Cerebellar cortex (tissue), 1 donor: ENCODE measurements at regions not wholly inside any gene's neighbourhood (a gene's known extent, or its start where the extent isn't known, plus 50 kb on each side); places are given as distances from the start of the nearest gene placed in this dataset.

Source experiments
- DNase-seq: peaks from one replicate; pipeline ENCODE4 v3.0.0-alpha.2; 2015; ENCODE audit warnings: low spot score

DNA sequence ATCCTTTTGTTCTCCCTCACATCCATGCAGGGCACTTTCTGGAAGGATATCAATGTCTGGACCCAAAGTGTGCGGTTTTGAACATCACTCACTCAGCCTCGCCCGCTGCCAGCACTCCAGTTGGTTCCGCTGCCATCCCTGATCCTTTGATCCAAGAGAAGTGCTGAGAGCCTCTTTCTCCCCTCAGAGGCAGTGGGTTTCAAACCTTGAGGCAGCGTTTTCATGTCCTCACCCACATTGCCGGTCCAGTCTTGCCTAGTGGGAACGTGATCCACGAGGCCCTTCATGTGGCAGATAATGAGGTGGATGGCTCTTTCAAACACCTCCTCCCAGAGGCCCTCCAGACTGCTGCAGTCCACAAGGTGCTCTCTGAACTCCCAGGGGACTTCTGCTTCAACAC lies 122.2 kb downstream of the ACTL8 start:
- no peak for DNase-seq

DNA sequence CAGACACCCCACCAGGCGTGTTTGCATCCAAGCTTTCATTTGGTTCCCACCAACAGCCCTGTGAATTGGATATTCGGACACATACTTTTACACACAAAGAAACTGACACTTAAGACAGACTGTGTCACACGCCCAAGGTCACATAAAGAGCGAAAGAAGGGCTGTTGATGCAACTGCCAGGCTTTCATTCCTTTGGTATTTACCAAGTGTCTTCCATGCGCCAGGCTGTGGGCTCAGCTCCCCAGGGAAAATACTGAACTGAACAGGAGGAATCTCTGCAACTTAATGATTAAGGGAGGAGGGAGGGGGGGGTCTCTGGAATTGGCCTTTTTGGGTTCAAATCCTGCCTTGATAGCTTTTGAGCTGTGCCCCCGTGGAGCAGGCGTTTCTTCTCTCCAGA lies 122.8 kb downstream of the ACTL8 start:
- no peak for DNase-seq

DNA sequence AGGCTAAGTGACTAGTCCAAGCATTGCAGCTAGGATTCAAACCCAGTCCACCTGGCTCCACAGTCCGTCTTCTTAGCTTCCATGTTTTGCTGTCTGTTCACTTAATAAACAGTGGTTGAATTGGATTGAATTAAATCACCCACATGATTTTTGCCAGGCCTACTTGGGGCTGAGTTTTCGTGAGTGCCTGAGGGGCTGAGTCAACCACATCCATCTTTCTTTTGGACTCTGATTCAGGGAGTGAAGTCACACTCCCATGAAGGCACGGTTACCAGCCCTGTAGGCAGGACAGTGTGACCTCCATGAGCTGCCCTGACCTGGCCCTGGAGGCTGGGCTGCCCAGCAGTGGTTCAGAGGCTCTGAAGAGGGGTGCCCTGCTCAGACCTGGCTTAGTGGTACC lies 123.7 kb downstream of the ACTL8 start:
- DNase-seq: no peak

DNA sequence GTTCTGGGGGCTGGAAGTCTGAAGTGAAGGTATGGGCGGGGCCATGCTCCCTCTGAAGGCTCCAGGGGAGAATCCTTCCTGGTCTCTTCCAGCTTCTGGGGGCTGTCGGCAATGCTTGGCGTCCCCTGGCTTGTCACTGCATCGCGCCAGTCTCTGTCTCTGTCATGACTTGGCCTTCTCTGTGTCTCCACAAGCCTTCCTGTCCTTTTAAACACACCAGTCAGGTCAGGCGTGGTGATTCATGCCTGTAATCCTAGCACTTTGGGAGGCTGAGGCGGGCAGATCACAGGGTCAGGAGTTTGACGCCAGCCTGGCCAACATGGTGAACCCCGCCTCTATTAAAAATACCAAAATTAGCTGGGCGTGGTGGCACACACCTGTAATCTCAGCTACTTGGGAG lies 125.3 kb downstream of the ACTL8 start:
- no peak for DNase-seq

DNA sequence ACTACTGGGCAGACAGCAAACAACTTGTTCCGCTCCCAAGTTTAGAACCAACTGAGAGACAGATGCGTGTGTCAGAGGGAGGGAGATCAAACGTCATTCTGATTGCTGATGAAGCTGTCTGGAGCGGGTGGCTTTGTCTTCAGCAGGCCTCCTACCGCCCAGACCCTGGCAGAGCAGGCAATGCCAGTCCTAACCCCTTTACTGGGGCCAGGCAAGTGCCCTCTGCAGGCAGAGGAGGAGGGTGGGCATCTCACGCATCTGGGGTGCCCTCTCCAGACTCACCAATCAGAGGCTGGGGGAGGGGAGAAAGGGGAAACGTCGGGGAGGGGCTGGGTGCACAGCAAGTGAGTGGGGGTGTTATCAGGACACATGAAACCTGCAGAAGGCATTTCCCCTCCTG lies 126.6 kb downstream of the ACTL8 start:
- DNase-seq: peak; percentile 17

DNA sequence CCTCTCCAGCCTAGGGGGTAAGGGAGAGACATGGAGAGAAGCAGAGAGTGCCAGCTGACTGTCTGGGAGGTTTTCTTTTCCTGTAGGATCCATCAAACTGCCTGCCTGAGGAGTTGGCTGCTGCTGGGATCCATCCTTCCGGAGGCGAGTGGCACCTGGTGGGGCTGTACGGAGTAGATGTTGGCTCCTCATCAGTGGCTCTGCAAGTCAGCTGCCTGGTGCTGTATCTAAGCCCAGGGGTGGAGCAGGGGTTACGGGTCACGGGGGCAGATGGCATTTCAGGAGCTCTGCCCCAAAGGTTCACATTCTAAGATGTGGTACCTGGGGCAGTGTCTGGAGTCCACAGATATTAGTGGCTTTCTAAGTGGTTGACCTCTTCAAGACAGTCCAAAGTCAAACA lies 128.0 kb downstream of the ACTL8 start:
- no peak for DNase-seq

DNA sequence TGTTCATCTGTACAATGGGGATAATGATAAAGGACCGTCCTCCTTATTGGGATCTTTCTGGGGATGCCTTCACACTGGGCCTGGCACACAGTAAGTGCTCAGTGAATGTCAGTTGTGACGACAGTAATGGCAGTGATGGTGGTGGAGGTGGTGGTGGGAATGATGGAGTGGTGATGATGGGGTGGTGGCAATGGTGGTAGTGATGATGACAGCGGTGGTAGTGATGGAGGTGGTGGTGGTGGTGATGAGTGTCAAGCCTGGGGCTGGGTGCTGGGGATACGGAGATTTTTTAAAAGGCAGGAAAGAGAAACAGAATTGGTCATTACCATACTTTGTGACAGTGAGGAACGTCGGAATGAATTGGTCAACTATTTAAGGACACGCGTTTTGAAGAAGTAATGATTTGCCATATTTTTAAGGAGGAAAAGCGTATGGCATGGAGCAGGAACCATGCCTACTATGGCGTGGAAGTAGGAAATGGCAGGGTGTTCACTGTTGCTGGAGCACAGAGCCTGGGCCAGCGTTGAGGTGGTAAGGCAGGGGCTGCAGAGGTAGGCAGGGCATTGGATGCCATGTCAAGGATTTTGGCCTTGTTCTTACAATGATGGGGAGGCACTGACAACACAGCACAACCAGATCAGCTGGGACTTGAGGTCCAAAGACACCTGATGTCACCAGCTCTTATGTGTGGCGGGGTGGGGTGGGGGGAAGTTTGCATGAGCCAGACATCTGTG lies 128.7 kb downstream of the ACTL8 start:
- no peak for DNase-seq

DNA sequence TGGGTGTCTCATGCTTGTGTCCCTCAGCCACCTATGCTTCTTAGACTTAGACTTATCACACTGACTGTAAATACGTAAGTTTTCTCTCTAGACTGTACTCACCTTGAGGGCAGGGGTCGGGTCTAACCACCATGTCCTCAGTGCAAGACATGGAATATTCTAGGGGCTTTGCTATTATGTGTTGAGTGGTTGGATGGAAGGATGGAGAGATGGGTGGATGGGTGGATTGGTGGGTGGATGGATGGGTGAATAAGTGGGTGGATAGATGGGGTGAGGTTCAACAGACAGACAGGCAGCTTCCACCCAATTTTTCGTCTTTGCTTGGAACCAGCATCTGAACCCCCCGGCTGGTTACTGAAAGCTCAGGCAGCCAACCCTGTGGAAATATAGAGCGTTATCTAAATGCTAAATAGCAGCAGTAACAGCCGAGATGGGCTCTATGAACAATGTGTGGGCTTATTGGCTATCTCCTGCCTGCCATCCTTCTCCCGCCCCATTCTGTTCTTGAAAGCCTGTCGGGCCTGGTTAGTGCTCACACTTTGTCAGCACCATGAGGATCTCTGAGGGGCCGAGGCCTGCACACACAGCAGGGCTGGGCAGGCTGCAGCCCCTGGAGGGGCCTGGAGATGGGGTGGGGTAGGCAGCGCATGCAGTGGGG lies 130.7 kb downstream of the ACTL8 start:
- no peak for DNase-seq

DNA sequence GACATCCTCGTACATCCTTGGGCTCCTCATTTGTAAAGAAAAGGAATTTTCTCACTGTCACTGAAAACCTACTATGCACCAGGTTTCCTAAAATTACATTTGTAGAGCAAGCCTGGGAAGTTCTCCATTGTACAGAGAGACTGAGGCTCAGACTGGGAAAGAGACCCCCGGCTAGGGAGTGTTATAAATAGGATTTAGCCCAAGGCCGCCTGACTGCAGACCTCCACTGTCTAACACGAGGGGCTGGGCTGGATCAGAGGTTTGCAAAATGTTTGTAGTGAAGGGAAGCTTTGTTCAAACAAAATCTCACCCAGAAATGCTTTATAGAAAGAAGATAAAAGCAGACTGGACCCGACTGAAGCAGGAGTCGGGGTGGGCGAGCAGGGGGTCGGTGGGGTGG lies 131.3 kb downstream of the ACTL8 start:
- no peak for DNase-seq

DNA sequence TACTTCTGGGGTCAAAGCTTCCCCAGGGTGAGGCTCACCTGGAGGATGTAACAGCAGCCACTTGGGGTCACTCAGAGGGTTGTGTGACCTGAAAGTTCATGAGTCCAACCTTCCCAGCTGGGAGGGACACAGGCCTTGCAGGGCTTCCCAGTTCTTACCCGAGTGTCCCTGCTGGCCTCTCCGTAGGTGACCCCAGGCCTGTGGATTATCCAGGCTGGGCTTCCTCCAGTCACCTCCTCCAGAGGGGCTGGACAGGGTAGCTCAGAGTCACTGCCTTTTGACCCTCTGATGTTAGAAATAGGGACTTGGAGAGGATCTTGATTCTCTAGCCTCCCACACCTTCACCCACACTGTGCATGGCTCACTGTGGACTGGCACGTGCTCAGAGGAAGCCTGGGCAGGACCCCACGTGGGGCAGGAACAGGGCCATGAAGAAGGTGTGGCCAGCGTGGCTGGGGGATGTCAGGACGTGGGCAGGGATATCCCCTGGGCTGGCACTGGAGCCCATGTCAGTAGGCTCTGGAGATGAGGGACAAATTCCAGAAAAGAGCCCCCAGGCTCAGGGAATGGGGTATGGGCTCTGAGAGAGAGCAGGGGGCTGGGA lies 131.8 kb downstream of the ACTL8 start:
- no peak for DNase-seq

DNA sequence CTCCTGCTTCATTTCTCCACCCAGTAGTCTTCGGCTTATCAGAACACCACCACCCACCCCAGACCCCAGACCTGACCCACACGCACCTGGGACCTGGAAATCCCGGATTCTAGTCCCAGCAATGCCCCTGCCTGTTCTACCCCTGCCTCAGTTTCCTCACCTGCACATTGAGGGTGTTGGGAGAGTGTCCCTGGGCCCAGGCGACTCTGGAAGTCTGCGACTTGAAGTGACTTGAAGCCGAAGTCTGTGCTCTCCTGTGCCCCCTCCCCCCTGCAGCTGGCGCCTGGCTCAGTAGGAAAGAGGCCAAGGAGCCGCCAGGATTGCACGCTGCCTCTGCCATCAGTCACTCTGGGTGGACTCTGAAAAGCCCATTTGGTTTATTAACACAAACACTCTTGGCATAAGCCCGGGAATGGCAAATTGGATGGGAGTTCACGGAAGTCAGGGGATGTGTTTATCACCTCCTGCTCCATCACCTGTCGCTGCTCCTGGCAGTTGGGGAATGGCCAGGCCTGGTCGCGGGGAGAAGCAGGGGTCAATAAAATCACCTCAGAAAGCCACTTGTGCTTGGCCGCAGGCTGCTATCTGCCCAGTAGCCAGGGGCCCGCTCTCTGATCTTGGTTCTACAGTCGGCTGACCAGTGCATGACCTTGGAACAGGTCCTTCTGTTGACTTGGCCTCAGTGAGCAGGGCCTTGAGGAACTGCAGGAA lies 132.7 kb downstream of the ACTL8 start:
- peak; percentile 82 for DNase-seq

DNA sequence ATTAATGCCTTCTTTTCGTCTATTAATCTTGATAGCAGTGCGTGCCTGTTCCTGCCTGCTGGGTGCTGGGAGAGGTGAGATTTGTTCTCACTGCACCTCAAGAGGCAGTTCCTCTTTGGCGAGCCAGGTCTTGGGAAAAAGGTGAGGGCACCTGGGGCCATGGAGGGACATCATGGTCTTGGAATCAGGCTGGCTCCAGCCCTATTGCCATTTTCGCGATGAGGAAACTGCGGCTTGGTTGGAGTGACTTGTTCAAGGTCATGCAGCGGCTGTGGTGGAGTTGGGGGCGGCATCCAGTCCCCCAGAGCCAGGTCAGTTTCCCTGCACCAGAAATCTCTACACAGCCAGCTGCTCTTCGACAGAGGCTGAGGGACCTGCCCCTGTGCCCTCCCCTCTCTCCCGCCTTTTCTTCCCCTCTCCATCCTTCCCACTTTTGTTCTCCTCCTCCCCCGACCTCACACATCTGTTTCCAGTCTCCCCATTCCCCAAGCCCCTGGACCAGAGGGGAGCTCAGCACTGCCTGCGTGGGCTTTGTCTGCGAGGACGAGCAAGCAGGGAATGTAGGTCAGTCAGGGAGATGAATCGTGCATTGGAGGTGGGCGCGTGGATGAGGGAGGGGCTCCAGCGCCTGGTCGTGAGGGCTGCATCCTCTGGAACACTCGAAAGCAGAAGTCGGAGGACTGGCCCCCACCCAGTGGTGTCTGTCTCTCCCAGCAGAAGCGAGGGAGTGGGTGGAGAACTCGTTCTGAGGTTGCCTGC lies 135.1 kb downstream of the ACTL8 start:
- DNase-seq: no peak

DNA sequence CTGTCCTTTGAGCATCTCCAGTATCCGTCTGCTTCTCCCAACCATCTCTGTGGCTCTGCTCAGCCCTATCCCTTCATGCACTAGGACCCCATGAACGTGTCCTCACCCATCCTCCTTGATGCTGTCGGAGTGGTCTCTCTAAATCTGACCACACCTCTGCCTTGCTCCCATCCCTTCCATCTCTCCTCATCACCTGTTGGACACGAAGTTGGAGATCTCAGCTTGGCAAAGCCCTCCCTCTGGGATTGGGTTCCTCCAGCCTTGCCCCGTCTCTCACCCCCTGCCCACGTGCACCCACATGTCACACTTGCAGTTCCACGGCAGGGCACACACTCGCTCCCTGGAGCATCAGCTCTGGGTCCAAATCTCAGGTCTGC lies 135.7 kb downstream of the ACTL8 start:
- no peak for DNase-seq

DNA sequence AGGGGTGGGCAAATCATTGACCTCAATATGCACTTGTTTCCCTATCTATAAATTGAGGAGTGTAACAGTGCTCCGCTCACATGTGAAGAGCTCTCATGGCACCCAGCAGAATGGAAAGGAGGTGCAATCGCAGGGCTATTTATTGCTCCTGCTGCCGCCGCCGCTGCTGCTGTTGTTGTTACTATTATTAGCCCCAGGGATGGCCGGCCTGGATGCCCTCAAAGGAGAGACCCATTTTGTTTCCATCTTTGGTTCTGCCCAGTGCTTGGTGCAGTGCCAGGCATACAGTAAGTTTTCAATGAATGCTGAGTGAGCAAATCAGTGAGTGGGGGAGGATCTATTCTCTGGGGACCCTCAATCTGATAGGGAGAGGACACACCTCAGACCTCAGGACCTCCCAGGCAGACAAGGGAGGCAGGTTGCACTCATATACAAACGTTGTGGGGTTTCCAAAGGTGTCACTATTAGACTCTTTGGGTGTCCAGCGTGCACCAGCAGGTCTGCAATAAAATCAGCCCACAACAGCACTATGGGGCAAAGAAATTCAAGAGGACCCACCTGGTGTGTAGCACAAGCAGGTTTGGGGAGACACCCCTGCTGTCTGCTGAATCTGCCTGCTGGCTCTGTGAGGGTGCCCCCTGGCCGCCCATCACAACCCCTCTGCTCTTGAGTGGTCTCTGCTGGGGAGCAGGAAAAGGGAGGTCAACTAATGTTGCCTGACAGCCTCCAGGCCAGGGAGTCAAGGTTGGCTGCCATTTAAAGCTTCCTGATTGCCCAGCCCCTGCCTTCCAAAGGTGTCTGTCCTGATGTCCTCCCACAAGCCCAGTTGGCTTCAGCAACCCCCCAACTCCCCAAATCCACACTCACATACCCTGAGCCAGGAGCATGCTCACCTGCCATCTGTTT lies 136.3 kb downstream of the ACTL8 start:
- no peak for DNase-seq

DNA sequence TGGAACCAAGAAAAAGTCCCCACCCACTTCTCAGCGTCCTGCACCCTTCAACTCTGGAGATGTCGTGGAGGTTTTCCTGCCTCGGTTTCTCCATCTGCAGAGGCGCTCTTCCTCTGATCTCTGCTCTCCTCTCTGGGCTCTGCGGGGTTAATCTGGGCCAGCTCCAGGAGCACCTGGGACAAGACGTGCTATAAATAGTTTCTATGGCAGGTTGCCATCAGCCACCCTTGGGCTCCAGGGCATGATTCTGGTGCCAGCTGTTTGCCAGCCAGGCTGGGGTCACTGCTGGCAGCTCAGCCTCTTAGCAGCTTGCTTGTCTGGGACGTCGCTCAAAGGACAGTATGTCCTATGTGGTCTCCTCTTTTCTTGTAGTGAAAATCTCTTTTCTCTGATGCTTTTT lies 137.1 kb downstream of the ACTL8 start:
- peak; percentile 13 for DNase-seq

DNA sequence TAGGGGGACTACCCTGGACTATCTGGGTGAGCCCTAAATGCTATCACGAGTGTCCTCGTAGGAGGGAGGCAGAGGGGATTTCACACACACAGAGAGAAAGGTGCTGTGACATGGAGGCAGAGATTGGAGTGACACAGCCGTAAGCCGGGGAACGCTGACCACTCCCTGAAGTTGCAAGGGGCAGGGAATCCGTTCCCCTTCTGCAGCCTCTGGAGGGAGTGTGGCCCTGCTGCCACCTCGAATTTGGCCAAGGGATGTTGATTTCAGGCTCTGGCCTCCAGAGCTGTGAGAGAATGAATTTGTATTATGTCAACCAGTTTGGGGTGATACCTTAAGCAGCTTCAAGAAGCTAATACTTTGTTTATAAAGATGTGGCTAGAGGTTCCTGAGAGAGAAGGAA lies 137.7 kb downstream of the ACTL8 start:
- no peak for DNase-seq

DNA sequence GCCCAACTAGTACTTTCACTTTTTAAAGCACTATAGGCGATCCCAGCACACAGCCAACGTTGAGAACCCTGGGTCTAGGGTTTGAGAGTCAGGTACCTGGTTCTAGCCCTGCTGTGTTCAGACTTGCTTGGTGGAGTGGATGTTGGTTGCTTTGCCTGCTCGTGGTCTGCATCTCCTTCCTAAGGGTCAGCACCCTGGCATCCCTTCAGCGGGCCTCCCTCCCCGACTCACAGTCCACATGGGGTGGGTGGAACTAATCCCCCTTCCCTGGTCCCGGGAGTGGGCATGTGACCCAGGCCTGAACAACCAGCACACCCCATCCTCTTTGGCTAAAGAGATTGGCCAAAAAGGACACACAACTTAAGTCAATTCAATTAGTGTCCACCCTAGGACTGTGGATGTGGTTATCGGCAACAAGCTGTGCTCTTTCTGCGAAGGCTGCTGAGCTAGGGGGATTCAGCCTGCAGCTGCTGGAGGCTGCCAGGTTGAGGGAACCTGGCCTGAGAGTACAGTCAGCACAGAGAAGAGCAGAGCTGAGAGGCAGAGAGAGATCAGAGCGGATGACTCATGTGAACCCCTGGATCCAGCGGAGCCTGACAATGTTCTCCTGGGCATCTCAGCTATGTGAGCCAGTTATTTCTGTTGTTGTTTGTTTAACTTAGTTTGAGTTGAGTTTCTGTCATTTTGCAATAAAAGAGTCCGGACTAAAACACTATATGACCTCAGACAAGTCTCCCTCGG lies 138.9 kb downstream of the ACTL8 start:
- DNase-seq: no peak

DNA sequence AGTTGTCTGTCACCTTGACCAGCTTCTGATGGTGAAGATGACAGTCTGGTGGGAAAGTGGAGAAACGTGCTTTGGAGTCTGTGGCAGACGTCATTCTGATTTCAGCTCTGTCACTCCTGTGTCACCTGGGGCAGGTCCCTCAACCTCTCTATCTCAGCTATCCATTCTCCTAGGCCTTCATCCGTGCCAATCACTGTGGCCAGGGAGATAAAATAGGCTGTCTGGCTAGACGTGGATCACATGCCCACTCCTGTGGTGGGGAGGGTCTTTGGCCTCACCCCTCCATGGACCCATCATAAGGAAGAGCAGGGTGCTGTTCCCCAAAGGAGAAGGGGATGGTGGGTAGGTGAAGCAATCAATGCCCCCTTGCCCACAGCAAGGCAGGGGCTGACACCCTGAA lies 140.3 kb downstream of the ACTL8 start:
- DNase-seq: no peak

DNA sequence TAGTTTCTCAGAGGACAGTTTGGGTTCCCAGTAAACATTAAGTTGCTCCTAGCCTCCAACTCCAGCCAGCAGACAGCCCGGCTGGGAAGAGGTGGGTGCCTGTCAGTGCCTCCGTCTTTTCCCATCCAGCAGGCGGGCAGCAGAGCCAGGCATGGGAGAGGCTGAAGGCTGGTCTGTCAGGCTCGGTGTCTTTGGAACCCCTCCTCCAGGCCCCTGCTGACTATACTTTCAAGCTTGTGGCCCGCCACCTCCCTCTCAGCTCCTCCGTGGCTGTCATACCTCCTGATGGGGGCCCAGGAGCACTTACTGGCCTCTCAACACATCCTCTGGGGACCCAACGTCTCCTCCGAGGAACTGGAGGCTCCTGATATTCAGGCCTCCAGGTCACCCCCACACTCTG lies 140.9 kb downstream of the ACTL8 start:
- DNase-seq: no peak

DNA sequence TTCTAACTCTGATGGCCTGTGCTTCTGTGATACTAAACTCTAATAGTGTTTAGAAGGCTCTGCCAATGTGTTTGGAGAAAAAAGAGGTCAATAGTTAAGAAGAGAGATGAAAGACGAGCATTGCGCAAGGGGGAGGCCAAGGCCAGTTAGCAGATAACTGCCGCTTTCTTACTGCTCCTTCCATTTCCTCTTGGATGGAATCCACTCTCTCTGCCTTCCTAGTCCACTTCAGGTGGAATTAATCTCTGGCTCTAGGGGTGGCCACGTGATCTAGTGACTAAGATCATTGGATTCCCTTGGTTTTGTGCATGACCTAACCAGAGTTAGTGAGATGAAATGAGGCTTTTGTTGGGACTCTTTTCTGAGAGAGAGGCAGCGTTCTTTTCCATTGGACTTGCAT lies 148.3 kb downstream of the ACTL8 start:
- no peak for DNase-seq

DNA sequence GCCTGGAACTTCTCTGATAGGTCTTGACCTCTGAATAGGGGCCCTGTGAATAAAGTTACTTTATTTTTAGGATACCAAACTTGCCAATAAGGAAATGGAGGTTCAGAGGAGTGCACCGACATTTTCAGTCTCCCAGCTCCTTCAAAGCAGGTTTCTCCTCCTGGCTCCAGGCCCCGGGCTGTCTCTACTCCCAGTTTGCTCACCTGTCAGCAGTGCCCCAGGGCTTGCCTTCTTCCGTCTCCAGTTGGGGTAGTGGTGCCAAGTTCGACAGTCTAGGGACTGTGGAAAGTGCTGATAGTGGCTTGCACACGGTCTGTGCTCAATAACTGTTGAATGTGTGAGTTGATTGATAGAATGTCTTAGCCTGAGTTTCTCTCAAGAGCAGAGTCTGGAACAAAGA lies 149.2 kb downstream of the ACTL8 start:
- DNase-seq: no peak
